Vagina (tissue), 2 donors: ENCODE measurements at regions not wholly inside any gene's neighbourhood (a gene's known extent, or its start where the extent isn't known, plus 50 kb on each side); places are given as distances from the start of the nearest gene placed in this dataset.

ENCODE experiments used
- POLR2A ChIP-seq, 2 donors: fragments of 450-650 bp; IDR thresholded peaks; one replicate each; pipeline ENCODE4 v1.6.1; 2017; ENCODE audit warnings: antibody characterized with exemption in 2 of 2, mild to moderate bottlenecking in 2 of 2, moderate library complexity in 2 of 2
- POLR2AphosphoS5 ChIP-seq, 2 donors: sonication (generic); formaldehyde crosslinking; IDR thresholded peaks; one replicate each; pipeline ENCODE4 v1.9.0; 2017; ENCODE audit warnings: antibody characterized with exemption in 2 of 2, mild to moderate bottlenecking in 2 of 2, low read depth in 1 of 2; ENCODE audit not compliant: insufficient read depth in 1 of 2
- TF ChIP-seq, protein P1 (sequence below), 3 experiments: fragments of 450-650 bp in 2 of 3; fragments of 200-600 bp in 1 of 3; sonication (generic) in 1 of 3; IDR thresholded peaks; one replicate each; pipeline ENCODE4 v1.5.1; 2017 to 2019; ENCODE audit warnings: antibody characterized with exemption in 3 of 3, mild to moderate bottlenecking in 2 of 3, moderate library complexity in 2 of 3

DNA sequence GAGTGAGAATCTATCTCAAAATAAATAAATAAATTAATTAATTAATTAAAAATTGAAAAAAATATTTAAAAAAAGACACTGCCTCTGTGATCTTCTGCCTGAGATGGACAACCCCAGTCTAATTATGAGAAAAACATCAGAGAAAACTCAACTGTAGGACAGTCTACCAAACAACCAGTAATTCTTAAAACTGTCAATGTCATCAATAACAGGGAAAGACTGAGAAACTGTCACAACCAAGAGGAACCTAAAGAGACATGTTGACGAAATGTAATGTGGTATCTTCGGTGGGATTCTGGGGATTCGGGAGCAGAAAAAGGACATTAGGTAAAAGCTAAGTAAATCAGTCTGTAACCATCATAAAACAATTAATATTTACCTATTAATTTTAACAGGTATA lies 265.4 kb upstream of the LMCD1 start:
- TF ChIP-seq, protein P1, sequence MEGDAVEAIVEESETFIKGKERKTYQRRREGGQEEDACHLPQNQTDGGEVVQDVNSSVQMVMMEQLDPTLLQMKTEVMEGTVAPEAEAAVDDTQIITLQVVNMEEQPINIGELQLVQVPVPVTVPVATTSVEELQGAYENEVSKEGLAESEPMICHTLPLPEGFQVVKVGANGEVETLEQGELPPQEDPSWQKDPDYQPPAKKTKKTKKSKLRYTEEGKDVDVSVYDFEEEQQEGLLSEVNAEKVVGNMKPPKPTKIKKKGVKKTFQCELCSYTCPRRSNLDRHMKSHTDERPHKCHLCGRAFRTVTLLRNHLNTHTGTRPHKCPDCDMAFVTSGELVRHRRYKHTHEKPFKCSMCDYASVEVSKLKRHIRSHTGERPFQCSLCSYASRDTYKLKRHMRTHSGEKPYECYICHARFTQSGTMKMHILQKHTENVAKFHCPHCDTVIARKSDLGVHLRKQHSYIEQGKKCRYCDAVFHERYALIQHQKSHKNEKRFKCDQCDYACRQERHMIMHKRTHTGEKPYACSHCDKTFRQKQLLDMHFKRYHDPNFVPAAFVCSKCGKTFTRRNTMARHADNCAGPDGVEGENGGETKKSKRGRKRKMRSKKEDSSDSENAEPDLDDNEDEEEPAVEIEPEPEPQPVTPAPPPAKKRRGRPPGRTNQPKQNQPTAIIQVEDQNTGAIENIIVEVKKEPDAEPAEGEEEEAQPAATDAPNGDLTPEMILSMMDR (IDR thresholded peaks at IDR 0.05) = no peak
- TF ChIP-seq POLR2AphosphoS5 (IDR thresholded peaks at IDR 0.05; ENCODE audit: insufficient read depth in 1 of 2, low read depth in 1 of 2) (no peak), POLR2A (IDR thresholded peaks at IDR 0.05) (no peak)
